ENCODE measurements at regions not wholly inside any gene's neighbourhood (a gene's known extent, or its start where the extent isn't known, plus 50 kb on each side); places are given as distances from the start of the nearest gene placed in this dataset.

DNA sequence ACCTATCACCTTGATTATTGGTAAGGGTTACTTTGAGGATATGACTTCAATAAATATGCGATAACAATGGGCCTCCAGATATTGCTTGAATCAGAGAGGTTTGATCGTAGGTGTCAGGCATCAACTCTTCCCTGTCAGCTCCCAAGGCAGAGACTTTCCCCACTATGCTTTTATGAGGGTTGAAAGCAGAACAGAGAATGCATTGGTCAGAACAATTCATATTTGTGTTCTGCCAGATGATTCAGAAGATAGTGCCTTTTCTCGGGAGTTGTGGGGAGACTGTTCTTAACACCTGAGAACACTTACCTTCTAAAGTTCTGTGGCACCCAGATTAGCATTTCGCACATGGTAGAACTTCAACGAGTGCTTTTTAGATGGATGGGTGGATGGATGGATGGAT is 386.3 kb upstream of the CADM1 start:
- H3F3A ChIP-seq (replicated peaks; ENCODE audit: insufficient read depth): no peaks in the 10 kb centered on the region
- POLR2A ChIA-PET: no interaction called here
- TF ChIP-seq TCF12 (IDR thresholded peaks at IDR 0.05) (no peak), FOXM1 (IDR thresholded peaks at IDR 0.05; ENCODE audit: low read depth) (no peak), YY1 (IDR thresholded peaks at IDR 0.05; ENCODE audit: low read depth) (no peak), RCOR1 (IDR thresholded peaks at IDR 0.05; ENCODE audit: low read length) (no peak), NRF1 (IDR thresholded peaks at IDR 0.05; ENCODE audit: low read depth, low read length) (no peak), RAD21 (IDR thresholded peaks at IDR 0.05; ENCODE audit: low read length) (no peak), TEAD4 (IDR thresholded peaks at IDR 0.05; ENCODE audit: borderline replicate concordance, insufficient read depth) (no peak), TAF1 (IDR thresholded peaks at IDR 0.05; ENCODE audit: borderline replicate concordance, low read depth, low read length) (no peak), SMC3 (IDR thresholded peaks at IDR 0.05; ENCODE audit: low read depth, low read length) (no peak), RXRA (IDR thresholded peaks at IDR 0.05; ENCODE audit: borderline replicate concordance, low read depth) (no peak)
- TF ChIP-seq, protein P1, sequence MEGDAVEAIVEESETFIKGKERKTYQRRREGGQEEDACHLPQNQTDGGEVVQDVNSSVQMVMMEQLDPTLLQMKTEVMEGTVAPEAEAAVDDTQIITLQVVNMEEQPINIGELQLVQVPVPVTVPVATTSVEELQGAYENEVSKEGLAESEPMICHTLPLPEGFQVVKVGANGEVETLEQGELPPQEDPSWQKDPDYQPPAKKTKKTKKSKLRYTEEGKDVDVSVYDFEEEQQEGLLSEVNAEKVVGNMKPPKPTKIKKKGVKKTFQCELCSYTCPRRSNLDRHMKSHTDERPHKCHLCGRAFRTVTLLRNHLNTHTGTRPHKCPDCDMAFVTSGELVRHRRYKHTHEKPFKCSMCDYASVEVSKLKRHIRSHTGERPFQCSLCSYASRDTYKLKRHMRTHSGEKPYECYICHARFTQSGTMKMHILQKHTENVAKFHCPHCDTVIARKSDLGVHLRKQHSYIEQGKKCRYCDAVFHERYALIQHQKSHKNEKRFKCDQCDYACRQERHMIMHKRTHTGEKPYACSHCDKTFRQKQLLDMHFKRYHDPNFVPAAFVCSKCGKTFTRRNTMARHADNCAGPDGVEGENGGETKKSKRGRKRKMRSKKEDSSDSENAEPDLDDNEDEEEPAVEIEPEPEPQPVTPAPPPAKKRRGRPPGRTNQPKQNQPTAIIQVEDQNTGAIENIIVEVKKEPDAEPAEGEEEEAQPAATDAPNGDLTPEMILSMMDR (IDR thresholded peaks at IDR 0.05): no peak
- TF ChIP-seq, protein P2, sequence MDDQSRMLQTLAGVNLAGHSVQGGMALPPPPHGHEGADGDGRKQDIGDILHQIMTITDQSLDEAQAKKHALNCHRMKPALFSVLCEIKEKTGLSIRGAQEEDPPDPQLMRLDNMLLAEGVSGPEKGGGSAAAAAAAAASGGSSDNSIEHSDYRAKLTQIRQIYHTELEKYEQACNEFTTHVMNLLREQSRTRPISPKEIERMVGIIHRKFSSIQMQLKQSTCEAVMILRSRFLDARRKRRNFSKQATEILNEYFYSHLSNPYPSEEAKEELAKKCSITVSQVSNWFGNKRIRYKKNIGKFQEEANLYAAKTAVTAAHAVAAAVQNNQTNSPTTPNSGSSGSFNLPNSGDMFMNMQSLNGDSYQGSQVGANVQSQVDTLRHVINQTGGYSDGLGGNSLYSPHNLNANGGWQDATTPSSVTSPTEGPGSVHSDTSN (IDR thresholded peaks at IDR 0.05): no peak
- TF ChIP-seq, protein P3, sequence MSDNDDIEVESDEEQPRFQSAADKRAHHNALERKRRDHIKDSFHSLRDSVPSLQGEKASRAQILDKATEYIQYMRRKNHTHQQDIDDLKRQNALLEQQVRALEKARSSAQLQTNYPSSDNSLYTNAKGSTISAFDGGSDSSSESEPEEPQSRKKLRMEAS (IDR thresholded peaks at IDR 0.05; ENCODE audit: low read depth): no peak
- TF ChIP-seq, protein P4, sequence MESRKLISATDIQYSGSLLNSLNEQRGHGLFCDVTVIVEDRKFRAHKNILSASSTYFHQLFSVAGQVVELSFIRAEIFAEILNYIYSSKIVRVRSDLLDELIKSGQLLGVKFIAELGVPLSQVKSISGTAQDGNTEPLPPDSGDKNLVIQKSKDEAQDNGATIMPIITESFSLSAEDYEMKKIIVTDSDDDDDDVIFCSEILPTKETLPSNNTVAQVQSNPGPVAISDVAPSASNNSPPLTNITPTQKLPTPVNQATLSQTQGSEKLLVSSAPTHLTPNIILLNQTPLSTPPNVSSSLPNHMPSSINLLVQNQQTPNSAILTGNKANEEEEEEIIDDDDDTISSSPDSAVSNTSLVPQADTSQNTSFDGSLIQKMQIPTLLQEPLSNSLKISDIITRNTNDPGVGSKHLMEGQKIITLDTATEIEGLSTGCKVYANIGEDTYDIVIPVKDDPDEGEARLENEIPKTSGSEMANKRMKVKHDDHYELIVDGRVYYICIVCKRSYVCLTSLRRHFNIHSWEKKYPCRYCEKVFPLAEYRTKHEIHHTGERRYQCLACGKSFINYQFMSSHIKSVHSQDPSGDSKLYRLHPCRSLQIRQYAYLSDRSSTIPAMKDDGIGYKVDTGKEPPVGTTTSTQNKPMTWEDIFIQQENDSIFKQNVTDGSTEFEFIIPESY (IDR thresholded peaks at IDR 0.05; ENCODE audit: borderline replicate concordance, low read depth): no peak
- no peaks in the 10 kb centered on the region for H3K27me3 ChIP-seq (ENCODE audit: insufficient read depth)
- H3K4me2 ChIP-seq: no peak overlapping the region
- no peaks in the 10 kb centered on the region for H3K36me3 ChIP-seq (replicated peaks in 1 of 2; ENCODE audit: control insufficient read depth in 1 of 2, insufficient read depth in 2 of 2, low read length in 1 of 2)
- no peaks in the 10 kb centered on the region for H3K9me2 ChIP-seq
- no peaks in the 10 kb centered on the region for H4K20me1 ChIP-seq (ENCODE audit: insufficient read depth)
- H3K9me3 ChIP-seq: no peaks in the 10 kb centered on the region
- CTCF ChIA-PET: no interaction called here
- DNase-seq: no peak
- no peak overlapping the region for H3K27ac ChIP-seq (ENCODE audit: low read depth in 2 of 2, low read length in 1 of 2)
- no peak overlapping the region for H3K9ac ChIP-seq
- 62% methylated on average over 5 of the region's 5 CpGs for WGBS (ENCODE audit: low lambda C conversion rate)
- no peak overlapping the region for H3K4me3 ChIP-seq (ENCODE audit: low read depth in 2 of 2, low read length in 1 of 2)
- H3K4me1 ChIP-seq (ENCODE audit: control insufficient read depth in 1 of 2, insufficient read depth in 2 of 2, low read depth in 1 of 2, low read length in 1 of 2): peaks cover 0 to 8% of the 10 kb centered on the region in 2 experiments; a peak in 1 of 4 replicates
- H3K79me2 ChIP-seq (ENCODE audit: insufficient read depth): no peaks in the 10 kb centered on the region
- H2AFZ ChIP-seq (ENCODE audit: low read depth): no peak overlapping the region

DNA sequence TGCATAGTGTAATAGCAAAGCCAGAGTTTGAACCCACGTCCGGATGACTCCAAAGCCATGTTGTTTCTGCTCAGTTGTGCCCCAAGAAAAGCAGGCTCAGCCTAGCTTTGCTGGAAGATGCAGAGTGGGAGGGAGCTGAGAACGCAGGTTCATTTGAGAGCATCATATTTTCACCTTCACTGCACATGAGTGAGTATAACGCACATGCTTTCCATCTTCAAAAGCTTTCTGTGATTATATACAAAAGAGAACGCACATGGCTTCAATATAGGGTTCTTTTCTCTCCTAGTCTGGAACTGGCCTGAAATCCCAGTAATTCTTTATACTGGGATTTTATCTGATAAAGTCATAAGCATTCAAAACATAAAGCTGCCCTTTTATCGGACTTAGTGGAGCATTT is 385.5 kb upstream of the CADM1 start:
- no peak overlapping the region for H3K4me3 ChIP-seq (ENCODE audit: low read depth in 2 of 2, low read length in 1 of 2)
- no peak overlapping the region for H3K4me2 ChIP-seq
- no peak overlapping the region for H2AFZ ChIP-seq (ENCODE audit: low read depth)
- CTCF ChIA-PET: no interaction called here
- H3K9me3 ChIP-seq: no peaks in the 10 kb centered on the region
- no peaks in the 10 kb centered on the region for H3K36me3 ChIP-seq (replicated peaks in 1 of 2; ENCODE audit: control insufficient read depth in 1 of 2, insufficient read depth in 2 of 2, low read length in 1 of 2)
- no peak overlapping the region for H3K27ac ChIP-seq (ENCODE audit: low read depth in 2 of 2, low read length in 1 of 2)
- TF ChIP-seq RFX5 (IDR thresholded peaks at IDR 0.05; ENCODE audit: low read length) (no peak), ELF1 (IDR thresholded peaks at IDR 0.05) (no peak), GABPA (IDR thresholded peaks at IDR 0.05; ENCODE audit: low read depth) (no peak), EP300 (IDR thresholded peaks at IDR 0.05; ENCODE audit: borderline replicate concordance in 1 of 2, low read depth in 1 of 2, low read length in 1 of 2) (no peak), FOXM1 (IDR thresholded peaks at IDR 0.05; ENCODE audit: low read depth) (no peak), RXRA (IDR thresholded peaks at IDR 0.05; ENCODE audit: borderline replicate concordance, low read depth) (no peak), MXI1 (IDR thresholded peaks at IDR 0.05; ENCODE audit: low read depth, low read length) (no peak), TCF12 (IDR thresholded peaks at IDR 0.05) (no peak)
- TF ChIP-seq, protein P4 (IDR thresholded peaks at IDR 0.05; ENCODE audit: borderline replicate concordance, low read depth): no peak
- TF ChIP-seq, protein P5, sequence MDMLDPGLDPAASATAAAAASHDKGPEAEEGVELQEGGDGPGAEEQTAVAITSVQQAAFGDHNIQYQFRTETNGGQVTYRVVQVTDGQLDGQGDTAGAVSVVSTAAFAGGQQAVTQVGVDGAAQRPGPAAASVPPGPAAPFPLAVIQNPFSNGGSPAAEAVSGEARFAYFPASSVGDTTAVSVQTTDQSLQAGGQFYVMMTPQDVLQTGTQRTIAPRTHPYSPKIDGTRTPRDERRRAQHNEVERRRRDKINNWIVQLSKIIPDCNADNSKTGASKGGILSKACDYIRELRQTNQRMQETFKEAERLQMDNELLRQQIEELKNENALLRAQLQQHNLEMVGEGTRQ (IDR thresholded peaks at IDR 0.05; ENCODE audit: borderline replicate concordance, low read depth, low read length): no peak
- TF ChIP-seq, protein P3 (IDR thresholded peaks at IDR 0.05; ENCODE audit: low read depth): no peak
- no peak for DNase-seq
- no peaks in the 10 kb centered on the region for H4K20me1 ChIP-seq (ENCODE audit: insufficient read depth)
- no peaks in the 10 kb centered on the region for H3F3A ChIP-seq (replicated peaks; ENCODE audit: insufficient read depth)
- POLR2A ChIA-PET: no interaction called here
- H3K9ac ChIP-seq: no peak overlapping the region
- peaks cover 0 to 8% of the 10 kb centered on the region in 2 experiments; a peak in 1 of 4 replicates for H3K4me1 ChIP-seq (ENCODE audit: control insufficient read depth in 1 of 2, insufficient read depth in 2 of 2, low read depth in 1 of 2, low read length in 1 of 2)
- 41% methylated on average over 6 of the region's 6 CpGs for WGBS (ENCODE audit: low lambda C conversion rate)
- no peaks in the 10 kb centered on the region for H3K27me3 ChIP-seq (ENCODE audit: insufficient read depth)
- H3K79me2 ChIP-seq (ENCODE audit: insufficient read depth): no peaks in the 10 kb centered on the region
- H3K9me2 ChIP-seq: no peaks in the 10 kb centered on the region

All from SK-N-SH (cell line).